Neural cell (in vitro differentiated cells): ENCODE measurements at regions not wholly inside any gene's neighbourhood (a gene's known extent, or its start where the extent isn't known, plus 50 kb on each side); places are given as distances from the start of the nearest gene placed in this dataset.

Experiments used
- H2AFZ ChIP-seq: fragments of 200-600, 300-800 bp; sonication (generic), shearing (Covaris generic); 2 replicates; pipeline ENCODE4 v1.6.0; 2014; ENCODE audit warnings: low read depth, mild to moderate bottlenecking, antibody characterized with exemption, low read length, moderate library complexity
- H3F3A ChIP-seq: fragments of 200-600 bp; shearing (Covaris generic); 2 replicates; pipeline ENCODE4 v1.6.1; 2016; ENCODE audit warnings: mild to moderate bottlenecking, moderate library complexity, mixed read lengths, antibody characterized with exemption, low read length; ENCODE audit not compliant: insufficient read depth, poor library complexity, severe bottlenecking
- H3K27ac ChIP-seq: fragments of 200-600, 300-800 bp; sonication (generic), shearing (Covaris generic); 2 replicates; pipeline ENCODE4 v1.5.1; 2014; ENCODE audit warnings: mild to moderate bottlenecking, low read length, moderate library complexity
- H3K27me3 ChIP-seq: fragments of 300-800, 200-600 bp; sonication (generic), shearing (Covaris generic); 2 replicates; pipeline ENCODE4 v1.6.0; 2014; ENCODE audit warnings: mild to moderate bottlenecking, low read depth, low read length, moderate library complexity; ENCODE audit not compliant: insufficient read depth
- H3K36me3 ChIP-seq: fragments of 300-800, 200-600 bp; sonication (generic), shearing (Covaris generic); 2 replicates; pipeline ENCODE4 v1.5.1; 2014; ENCODE audit warnings: mild to moderate bottlenecking, antibody characterized with exemption, low read length, moderate library complexity; ENCODE audit not compliant: insufficient read depth
- H3K4me2 ChIP-seq: fragments of 300-800, 200-600 bp; sonication (generic), shearing (Covaris generic); 2 replicates; pipeline ENCODE4 v1.6.0; 2014; ENCODE audit warnings: mild to moderate bottlenecking, low read length
- H3K4me3 ChIP-seq: fragments of 300-800, 200-600 bp; sonication (generic), shearing (Covaris generic); 2 replicates; pipeline ENCODE4 v1.5.1; 2014; ENCODE audit warnings: mild to moderate bottlenecking, low read length, moderate library complexity
- H3K79me2 ChIP-seq: fragments of 200-600 bp; shearing (Covaris generic); replicated peaks from 2 replicates; pipeline ENCODE4 v1.6.0; 2014; ENCODE audit warnings: mild to moderate bottlenecking, low read length, moderate library complexity; ENCODE audit not compliant: insufficient read depth
- H3K9ac ChIP-seq: fragments of 300-800, 200-600 bp; sonication (generic), shearing (Covaris generic); 2 replicates; pipeline ENCODE4 v1.6.1; 2016; ENCODE audit warnings: mild to moderate bottlenecking, low read length, mixed read lengths
- H3K9me2 ChIP-seq: fragments of 200-600 bp; shearing (Covaris generic); 2 replicates; pipeline ENCODE4 v1.6.1; 2016; ENCODE audit warnings: mild to moderate bottlenecking, low read length, mixed read lengths; ENCODE audit not compliant: insufficient read depth
- H3K9me3 ChIP-seq: fragments of 200-600, 300-800 bp; sonication (generic), shearing (Covaris generic); 2 replicates; pipeline ENCODE4 v1.6.1; 2016; ENCODE audit warnings: mild to moderate bottlenecking, mixed run types, low read length, moderate library complexity, mixed read lengths
- H4K20me1 ChIP-seq: fragments of 200-600 bp; shearing (Covaris generic); 2 replicates; pipeline ENCODE4 v1.6.1; 2016; ENCODE audit warnings: mild to moderate bottlenecking, mixed run types; ENCODE audit not compliant: insufficient read depth
- EP300 ChIP-seq: fragments of 450-650 bp; conservative IDR thresholded peaks from 2 replicates; pipeline ENCODE4 v1.6.1; 2014; ENCODE audit warnings: antibody characterized with exemption, mild to moderate bottlenecking, moderate library complexity; ENCODE audit not compliant: poor library complexity, severe bottlenecking
- EZH2 ChIP-seq: fragments of 200-600, 300-800 bp; shearing (Covaris generic), sonication (generic); IDR thresholded peaks from 2 replicates; pipeline ENCODE4 v1.6.1; 2014; ENCODE audit warnings: antibody characterized with exemption, low read length, borderline replicate concordance, mild to moderate bottlenecking; ENCODE audit not compliant: insufficient read depth, poor library complexity, severe bottlenecking
- MXI1 ChIP-seq: fragments of 450-650 bp; conservative IDR thresholded peaks from 2 replicates; pipeline ENCODE4 v1.6.1; 2014; ENCODE audit warnings: antibody characterized with exemption, mild to moderate bottlenecking; ENCODE audit not compliant: poor library complexity, severe bottlenecking
- POLR2AphosphoS5 ChIP-seq: IDR thresholded peaks from 2 replicates; pipeline ENCODE4 v1.6.1; 2012
- RAD21 ChIP-seq: fragments of 450-650 bp; conservative IDR thresholded peaks from 2 replicates; pipeline ENCODE4 v1.6.1; 2014; ENCODE audit warnings: antibody characterized with exemption, mild to moderate bottlenecking, moderate library complexity
- SMC3 ChIP-seq: fragments of 450-650 bp; conservative IDR thresholded peaks from 2 replicates; pipeline ENCODE4 v1.6.1; 2014; ENCODE audit warnings: antibody characterized with exemption, mild to moderate bottlenecking, moderate library complexity; ENCODE audit not compliant: poor library complexity
- TAF1 ChIP-seq: IDR thresholded peaks from 2 replicates; pipeline ENCODE4 v1.6.1; 2012; ENCODE audit warnings: low read depth
- TF ChIP-seq, protein P1 (sequence below): IDR thresholded peaks from 2 replicates; pipeline ENCODE4 v1.6.1; 2012; ENCODE audit warnings: borderline replicate concordance
- TF ChIP-seq, protein P2 (sequence below): fragments of 450-650 bp; IDR thresholded peaks from 2 replicates; pipeline ENCODE4 v1.5.1; 2014; ENCODE audit warnings: antibody characterized with exemption, mild to moderate bottlenecking, moderate library complexity; ENCODE audit not compliant: poor library complexity, severe bottlenecking

DNA sequence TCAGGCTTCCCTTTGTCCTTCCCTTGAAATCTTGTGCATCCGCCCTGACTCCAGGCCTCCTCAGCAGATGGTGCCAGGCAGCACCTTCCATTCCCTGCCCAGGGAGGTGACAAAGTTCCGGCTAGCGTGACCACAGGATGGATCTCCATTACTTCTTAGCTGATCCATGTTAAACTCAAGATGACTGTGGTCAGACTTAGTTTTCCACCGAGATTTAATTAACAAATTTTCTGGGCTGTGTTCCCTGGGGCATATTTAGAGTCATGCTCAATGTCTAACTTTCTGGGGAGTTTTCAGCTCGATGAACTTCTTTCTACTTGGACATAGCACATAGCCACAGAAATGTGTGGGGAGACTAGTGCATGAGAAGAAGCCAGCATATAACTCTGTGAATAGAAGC lies 215.1 kb upstream of the SFRP2 start:
- no peaks in the 10 kb centered on the region for H3K27me3 ChIP-seq
- no peak overlapping the region for H3K4me3 ChIP-seq
- TF ChIP-seq, protein P1, sequence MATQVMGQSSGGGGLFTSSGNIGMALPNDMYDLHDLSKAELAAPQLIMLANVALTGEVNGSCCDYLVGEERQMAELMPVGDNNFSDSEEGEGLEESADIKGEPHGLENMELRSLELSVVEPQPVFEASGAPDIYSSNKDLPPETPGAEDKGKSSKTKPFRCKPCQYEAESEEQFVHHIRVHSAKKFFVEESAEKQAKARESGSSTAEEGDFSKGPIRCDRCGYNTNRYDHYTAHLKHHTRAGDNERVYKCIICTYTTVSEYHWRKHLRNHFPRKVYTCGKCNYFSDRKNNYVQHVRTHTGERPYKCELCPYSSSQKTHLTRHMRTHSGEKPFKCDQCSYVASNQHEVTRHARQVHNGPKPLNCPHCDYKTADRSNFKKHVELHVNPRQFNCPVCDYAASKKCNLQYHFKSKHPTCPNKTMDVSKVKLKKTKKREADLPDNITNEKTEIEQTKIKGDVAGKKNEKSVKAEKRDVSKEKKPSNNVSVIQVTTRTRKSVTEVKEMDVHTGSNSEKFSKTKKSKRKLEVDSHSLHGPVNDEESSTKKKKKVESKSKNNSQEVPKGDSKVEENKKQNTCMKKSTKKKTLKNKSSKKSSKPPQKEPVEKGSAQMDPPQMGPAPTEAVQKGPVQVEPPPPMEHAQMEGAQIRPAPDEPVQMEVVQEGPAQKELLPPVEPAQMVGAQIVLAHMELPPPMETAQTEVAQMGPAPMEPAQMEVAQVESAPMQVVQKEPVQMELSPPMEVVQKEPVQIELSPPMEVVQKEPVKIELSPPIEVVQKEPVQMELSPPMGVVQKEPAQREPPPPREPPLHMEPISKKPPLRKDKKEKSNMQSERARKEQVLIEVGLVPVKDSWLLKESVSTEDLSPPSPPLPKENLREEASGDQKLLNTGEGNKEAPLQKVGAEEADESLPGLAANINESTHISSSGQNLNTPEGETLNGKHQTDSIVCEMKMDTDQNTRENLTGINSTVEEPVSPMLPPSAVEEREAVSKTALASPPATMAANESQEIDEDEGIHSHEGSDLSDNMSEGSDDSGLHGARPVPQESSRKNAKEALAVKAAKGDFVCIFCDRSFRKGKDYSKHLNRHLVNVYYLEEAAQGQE: no peak
- no peak for TF ChIP-seq EP300
- TF ChIP-seq TAF1: no peak
- TF ChIP-seq MXI1: no peak
- TF ChIP-seq SMC3: no peak
- TF ChIP-seq POLR2AphosphoS5: no peak
- TF ChIP-seq RAD21: no peak
- TF ChIP-seq EZH2: no peak
- TF ChIP-seq, protein P2, sequence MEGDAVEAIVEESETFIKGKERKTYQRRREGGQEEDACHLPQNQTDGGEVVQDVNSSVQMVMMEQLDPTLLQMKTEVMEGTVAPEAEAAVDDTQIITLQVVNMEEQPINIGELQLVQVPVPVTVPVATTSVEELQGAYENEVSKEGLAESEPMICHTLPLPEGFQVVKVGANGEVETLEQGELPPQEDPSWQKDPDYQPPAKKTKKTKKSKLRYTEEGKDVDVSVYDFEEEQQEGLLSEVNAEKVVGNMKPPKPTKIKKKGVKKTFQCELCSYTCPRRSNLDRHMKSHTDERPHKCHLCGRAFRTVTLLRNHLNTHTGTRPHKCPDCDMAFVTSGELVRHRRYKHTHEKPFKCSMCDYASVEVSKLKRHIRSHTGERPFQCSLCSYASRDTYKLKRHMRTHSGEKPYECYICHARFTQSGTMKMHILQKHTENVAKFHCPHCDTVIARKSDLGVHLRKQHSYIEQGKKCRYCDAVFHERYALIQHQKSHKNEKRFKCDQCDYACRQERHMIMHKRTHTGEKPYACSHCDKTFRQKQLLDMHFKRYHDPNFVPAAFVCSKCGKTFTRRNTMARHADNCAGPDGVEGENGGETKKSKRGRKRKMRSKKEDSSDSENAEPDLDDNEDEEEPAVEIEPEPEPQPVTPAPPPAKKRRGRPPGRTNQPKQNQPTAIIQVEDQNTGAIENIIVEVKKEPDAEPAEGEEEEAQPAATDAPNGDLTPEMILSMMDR: no peak
- H3K36me3 ChIP-seq: no peaks in the 10 kb centered on the region
- H3K27ac ChIP-seq: no peak overlapping the region
- H3K4me2 ChIP-seq: no peak overlapping the region
- H3K9me3 ChIP-seq: no peaks in the 10 kb centered on the region
- H3F3A ChIP-seq: no peaks in the 10 kb centered on the region
- no peak overlapping the region for H2AFZ ChIP-seq
- H3K9ac ChIP-seq: no peak overlapping the region
- H3K9me2 ChIP-seq: no peaks in the 10 kb centered on the region
- no peaks in the 10 kb centered on the region for H4K20me1 ChIP-seq
- no peaks in the 10 kb centered on the region for H3K79me2 ChIP-seq

DNA sequence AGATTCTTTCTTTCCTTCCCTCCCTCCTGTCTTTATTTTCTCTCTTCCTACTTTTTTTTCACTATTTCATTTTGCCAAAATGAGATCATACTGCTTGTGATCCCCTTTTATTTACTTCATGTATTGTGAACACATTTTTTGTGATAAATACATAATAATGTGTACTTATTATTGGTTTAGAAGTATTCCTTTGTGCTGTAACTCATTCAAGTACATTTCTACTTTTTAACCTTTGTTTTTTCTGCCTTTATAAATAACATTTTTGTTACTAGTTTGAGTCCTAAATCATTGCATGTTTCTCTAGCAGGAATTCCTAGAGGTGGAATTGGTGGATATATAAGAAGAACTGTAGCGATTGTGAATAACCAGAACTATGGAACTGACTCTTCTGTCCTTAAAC lies 214.5 kb upstream of the SFRP2 start:
- Histone ChIP-seq H3F3A (no peaks in the 10 kb centered on the region), H3K4me2 (no peak overlapping the region), H4K20me1 (no peaks in the 10 kb centered on the region), H3K9me2 (no peaks in the 10 kb centered on the region), H3K9ac (no peak overlapping the region), H3K79me2 (no peaks in the 10 kb centered on the region), H2AFZ (no peak overlapping the region), H3K9me3 (no peaks in the 10 kb centered on the region), H3K27me3 (no peaks in the 10 kb centered on the region), H3K4me3 (no peak overlapping the region), H3K36me3 (no peaks in the 10 kb centered on the region), H3K27ac (no peak overlapping the region)
- no peak for TF ChIP-seq MXI1
- TF ChIP-seq, protein P2: no peak
- TF ChIP-seq TAF1: no peak
